ENCODE measurements at regions not wholly inside any gene's neighbourhood (a gene's known extent, or its start where the extent isn't known, plus 50 kb on each side); places are given as distances from the start of the nearest gene placed in this dataset.

DNA sequence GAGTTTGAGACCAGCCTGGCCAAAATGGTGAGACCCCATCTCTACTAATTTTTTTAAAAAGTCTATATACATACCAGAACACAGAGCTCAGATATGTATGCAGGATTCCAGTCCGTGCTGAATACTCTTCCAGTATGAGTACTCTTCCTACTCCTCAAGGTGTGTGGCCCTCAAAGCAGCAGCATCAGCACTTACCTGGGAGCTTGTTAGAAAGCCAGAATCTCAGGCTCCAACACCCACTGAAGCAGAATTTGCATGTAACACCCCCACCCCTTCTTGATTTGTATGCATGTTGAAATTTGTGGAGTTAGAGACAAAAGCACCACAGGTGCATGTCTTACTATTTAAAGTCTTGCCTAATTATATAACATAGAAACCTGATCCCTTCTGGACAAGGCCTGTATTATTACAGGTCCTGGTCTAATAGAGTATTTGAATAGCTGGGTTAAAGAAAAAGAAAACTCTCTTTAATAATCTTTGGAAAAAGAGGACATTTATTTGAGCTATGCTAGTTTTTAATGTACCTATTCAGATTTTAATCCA is 50.3 kb upstream of the NFE2L2 start:
- DNase-seq: no peak

DNA sequence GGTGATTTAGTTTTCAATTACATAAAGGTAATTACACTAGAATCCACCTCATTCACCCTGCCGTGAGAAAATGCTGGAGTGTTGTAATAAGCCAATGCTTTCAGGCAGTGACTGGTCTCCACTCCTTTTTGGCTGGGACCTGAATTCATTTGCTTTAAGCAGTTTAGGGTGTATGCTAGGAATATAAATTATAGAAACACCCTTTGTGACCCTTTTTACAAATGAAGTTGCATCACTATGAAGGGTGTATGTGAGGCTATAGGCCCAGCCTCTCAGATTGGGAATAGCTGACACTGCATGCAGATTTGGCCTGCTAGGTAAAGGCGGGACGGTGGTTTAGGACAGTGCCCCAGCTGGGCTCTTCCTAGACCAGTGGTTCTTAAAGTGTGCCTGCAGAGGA is 50.8 kb upstream of the NFE2L2 start:
- DNase-seq: no peak

DNA sequence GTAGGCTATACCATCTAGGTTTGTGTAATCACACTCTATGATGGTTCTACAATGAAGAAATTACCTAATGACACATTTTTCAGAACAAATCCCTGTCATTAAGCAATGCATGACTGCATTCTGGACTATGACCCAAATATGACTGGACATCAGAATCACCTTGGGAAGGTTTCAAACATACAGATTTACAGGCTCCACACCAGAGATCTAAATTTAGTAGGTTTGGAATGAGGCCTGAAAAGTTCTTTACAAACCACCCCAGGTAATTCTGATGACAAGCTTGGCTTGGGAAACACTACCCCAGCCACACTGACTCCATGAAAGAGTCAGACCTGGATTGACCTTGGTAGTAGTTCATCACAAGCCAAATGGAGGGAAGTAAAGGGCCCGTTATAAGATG is 52.2 kb upstream of the NFE2L2 start:
- no peak for DNase-seq

DNA sequence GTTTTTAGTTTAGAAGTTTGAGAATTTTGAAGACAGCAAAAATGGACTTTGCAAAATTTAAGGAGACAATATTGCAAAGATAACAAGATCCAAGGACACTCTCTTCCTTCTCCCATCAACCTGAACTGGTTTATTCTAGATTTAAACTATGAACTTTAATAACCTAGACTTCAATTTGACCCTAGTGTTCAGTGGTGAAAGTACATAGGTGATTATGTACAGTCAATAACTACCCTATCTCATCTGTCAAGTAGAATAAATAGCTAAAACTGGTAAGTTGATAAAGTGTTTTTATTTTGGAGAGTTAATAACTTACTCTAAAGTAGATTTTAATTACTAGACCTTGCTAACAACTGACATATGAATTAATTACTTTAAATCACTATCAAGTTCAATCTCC is 52.9 kb upstream of the NFE2L2 start:
- DNase-seq: no peak

GRCh38 chr2:177317857-177318256 is 53.3 kb upstream of the NFE2L2 start:
- DNase-seq: no peak

GRCh38 chr2:177318613-177319012 is 54.1 kb upstream of the NFE2L2 start:
- DNase-seq: no peak

- DNase-seq: no peak
Observed at GRCh38 chr2:177320596-177320995, 56.1 kb upstream of the NFE2L2 start.

DNA sequence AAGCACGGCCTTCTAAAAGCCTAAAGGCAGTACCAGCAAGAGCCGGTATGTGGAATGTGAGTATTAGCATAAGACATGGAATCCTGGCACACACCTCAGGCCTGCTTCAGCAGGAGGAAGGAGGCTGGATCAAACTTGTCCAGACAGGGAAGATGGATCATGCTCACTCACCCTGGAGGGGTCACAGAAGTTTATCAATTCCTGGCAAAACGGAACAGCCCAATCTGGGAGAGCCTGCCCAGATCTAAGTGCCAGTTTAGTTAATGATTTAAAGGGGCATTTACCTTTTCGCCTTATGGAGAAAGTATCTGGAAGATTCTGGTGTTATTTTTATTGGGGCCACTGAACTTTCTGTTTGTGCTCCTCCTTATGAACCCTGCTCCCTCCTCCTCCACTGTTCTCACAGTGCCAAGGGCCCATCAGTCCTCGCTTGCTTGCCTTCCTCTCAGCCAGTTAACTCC is 58.3 kb upstream of the NFE2L2 start:
- peak; percentile 10 for DNase-seq

DNA sequence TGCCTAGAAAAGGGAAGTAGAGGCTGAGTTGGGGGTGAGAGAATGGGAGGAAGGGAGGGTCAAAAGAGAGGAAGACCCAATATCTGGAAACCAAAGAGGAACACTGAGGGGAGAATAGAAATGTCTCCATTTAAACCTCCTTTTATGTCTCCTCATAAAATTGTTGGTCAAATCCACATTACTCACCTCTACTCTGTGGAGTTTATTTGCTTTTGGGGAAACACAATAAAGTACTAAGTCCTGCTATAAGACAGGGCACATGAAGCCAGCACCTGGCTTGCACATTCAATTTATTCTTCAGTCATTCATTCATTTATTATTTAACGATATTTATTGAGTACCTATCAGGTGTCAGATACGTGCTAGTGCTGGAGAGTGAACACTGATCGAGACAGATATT is 60.3 kb upstream of the NFE2L2 start:
- no peak for DNase-seq

DNA sequence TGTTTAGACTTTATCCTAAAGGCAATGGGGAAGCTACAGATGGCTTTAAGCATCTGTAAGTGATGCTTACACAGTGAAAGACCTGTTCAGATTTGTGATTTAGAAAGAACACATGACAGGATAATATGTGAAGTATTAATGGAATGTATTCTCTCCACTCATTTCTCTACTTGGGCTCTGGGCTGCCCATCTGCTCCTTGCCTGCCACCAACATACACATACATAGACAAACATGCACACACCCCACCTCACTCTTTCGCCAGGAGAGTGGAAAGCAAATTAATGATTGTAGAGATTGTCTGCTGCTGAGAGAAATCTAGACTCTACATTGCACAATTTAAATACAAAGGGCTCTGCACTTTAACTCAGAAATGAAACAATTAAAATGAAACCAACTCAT is 61.0 kb upstream of the NFE2L2 start:
- DNase-seq: peak; percentile 86

GRCh38 chr2:177326005-177326404 is 61.5 kb upstream of the NFE2L2 start:
- no peak for DNase-seq

DNA sequence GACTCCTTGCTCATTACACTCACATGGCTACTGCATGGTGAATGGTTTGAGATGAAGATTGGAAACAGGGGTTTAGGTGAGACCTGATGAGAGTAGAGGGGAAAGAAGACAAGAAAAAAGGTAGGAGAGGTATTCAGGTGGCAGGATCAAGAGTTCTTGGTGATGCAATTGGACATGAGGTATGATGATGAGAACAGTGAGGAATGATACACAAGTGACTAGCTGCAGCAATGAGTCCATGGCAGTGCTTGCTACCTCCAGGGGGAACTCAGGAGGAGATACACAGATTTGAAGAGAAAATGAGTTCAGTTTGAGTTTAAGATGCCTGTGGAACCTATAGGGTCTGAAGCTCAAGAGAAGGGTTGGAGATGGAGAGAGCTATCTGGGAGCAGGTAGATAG is 62.1 kb upstream of the NFE2L2 start:
- DNase-seq: no peak

DNA sequence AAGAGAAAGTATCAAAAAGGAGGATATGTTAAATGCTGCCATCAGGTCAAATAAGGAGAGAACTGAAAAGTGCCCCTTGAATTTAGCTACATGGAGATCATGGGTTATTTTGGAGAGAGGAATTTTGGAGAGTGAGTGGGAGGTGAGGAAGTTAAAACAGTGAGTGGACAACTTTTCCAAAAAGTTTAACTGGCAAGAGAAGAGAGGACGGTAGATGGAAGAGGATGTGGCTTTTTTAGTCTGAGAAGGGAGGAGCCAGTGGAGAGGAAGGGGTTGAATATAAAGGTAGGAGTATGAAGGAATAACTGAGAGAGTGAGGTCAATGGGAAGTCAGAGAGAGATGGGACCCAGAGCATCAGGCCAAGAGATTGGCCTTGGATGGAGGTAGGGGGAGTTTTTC is 62.5 kb upstream of the NFE2L2 start:
- DNase-seq: no peak

DNA sequence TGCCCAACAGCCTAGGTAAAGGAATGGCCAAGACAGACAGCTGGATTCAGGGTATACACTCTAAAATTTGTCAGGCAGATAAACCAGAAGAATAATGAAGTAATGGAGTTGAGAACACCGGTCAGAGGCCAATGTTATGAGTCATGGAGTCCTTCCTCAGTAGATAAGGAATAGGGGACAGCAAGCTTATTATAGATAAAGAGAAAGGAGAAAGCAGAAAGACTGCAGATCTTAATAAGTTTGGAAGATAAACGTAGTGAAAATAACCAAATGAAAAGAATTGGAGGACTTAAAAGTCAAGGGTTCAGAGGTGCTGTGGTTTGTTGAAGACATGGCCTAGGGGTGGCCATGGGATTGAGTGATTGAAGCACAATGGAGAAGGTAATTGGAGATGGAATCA is 63.5 kb upstream of the NFE2L2 start:
- no peak for DNase-seq

GRCh38 chr2:177329064-177329463 is 63.5 kb upstream of the AGPS start:
- DNase-seq: no peak

- DNase-seq: no peak
Observed at GRCh38 chr2:177331466-177331997, 61.0 kb upstream of the AGPS start.

GRCh38 chr2:177332026-177332991 is 60.3 kb upstream of the AGPS start:
- DNase-seq: peak; percentile 79

GRCh38 chr2:177332992-177333388 is 59.6 kb upstream of the AGPS start:
- no peak for DNase-seq

DNA sequence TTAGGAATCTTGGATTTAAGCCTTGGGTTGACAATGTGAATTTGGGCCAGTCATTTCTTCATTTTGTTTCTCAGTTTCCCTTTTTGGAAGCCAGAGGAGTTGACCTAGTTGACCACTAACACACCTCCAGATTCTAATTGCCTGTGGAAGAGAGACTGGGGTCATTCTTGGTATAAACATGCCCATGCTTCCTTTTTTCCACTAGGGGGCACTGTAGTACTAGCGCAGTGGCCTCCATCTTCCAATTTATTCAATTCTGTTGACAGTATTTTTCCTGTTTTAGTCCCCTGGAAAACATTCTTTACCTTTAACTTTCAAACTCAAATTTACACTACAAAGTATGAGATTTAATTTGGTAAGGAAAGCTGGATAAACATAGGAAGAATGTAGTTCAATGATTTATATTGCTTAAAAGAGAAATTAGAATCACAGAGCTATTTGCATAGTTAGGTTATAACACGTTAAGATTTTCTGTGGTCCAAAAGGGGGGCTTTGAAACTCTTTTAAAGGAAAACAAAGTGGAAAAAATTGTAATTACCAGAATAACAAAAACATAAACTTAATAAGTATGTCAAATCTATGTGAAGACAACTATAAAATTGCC is 57.5 kb upstream of the AGPS start:
- peak; percentile 37 for DNase-seq

- no peak for DNase-seq
Observed at GRCh38 chr2:177335917-177336450, 56.6 kb upstream of the AGPS start.

GRCh38 chr2:177338177-177338721 is 54.3 kb upstream of the AGPS start:
- peak; percentile 82 for DNase-seq

GRCh38 chr2:177340158-177340557 is 52.4 kb upstream of the AGPS start:
- no peak for DNase-seq

GRCh38 chr2:177342736-177343135 is 49.8 kb upstream of the AGPS start:
- DNase-seq: no peak
